HEK293T (cell line): ENCODE measurements at regions not wholly inside any gene's neighbourhood (a gene's known extent, or its start where the extent isn't known, plus 50 kb on each side); places are given as distances from the start of the nearest gene placed in this dataset.
"Not testable (repeated sequence)": the region's sequence is repeated elsewhere in the genome, so short reads cannot be mapped to it uniquely, and the experiment has no call there.

Experiments
- CTCF ChIA-PET: fragments of 350-600 bp; formaldehyde crosslinking; extraction: SDS; loops from one replicate; lab custom pipeline; 2021; ENCODE audit warnings: antibody characterized with exemption, inconsistent platforms; lab: Yijun Ruan, JAX
- POLR2A ChIA-PET: fragments of 350-600 bp; formaldehyde crosslinking; extraction: SDS; loops from one replicate; lab custom pipeline; 2020; ENCODE audit warnings: antibody characterized with exemption, inconsistent platforms; lab: Yijun Ruan, JAX
- DNase-seq: peaks from one replicate; pipeline ENCODE4 v3.0.0; 2012; ENCODE audit warnings: mixed read lengths; ENCODE audit errors: extremely low spot score
- ARNT ChIP-seq: fragments of 450-650 bp; IDR thresholded peaks from 2 replicates; pipeline ENCODE4 v1.6.1; 2017; ENCODE audit warnings: mild to moderate bottlenecking
- BHLHE40 ChIP-seq: fragments of 450-650 bp; IDR thresholded peaks from 2 replicates; pipeline ENCODE4 v1.6.1; 2016; ENCODE audit warnings: mild to moderate bottlenecking, moderate library complexity, borderline replicate concordance
- CTBP1 ChIP-seq: fragments of 450-650 bp; IDR thresholded peaks from 2 replicates; pipeline ENCODE4 v1.6.1; 2016; ENCODE audit warnings: borderline replicate concordance
- ELF4 ChIP-seq: fragments of 450-650 bp; IDR thresholded peaks from 2 replicates; pipeline ENCODE4 v1.6.1; 2017; ENCODE audit warnings: antibody characterized with exemption
- FOXA1 ChIP-seq: fragments of 450-650 bp; IDR thresholded peaks from 2 replicates; pipeline ENCODE4 v1.6.1; 2016; ENCODE audit warnings: mild to moderate bottlenecking
- FOXK2 ChIP-seq: fragments of 450-650 bp; IDR thresholded peaks from 2 replicates; pipeline ENCODE4 v1.6.1; 2016; ENCODE audit warnings: mild to moderate bottlenecking
- FOXM1 ChIP-seq: fragments of 450-650 bp; IDR thresholded peaks from 2 replicates; pipeline ENCODE4 v1.6.1; 2017; ENCODE audit warnings: mild to moderate bottlenecking, borderline replicate concordance
- HDGF ChIP-seq: fragments of 450-650 bp; IDR thresholded peaks from 2 replicates; pipeline ENCODE4 v1.6.1; 2017; ENCODE audit warnings: antibody characterized with exemption, borderline replicate concordance
- L3MBTL2 ChIP-seq: fragments of 450-650 bp; conservative IDR thresholded peaks from 2 replicates; pipeline ENCODE4 v1.6.1; 2016; ENCODE audit warnings: mild to moderate bottlenecking
- LEF1 ChIP-seq: fragments of 450-650 bp; IDR thresholded peaks from 2 replicates; pipeline ENCODE4 v1.6.1; 2017; ENCODE audit warnings: mild to moderate bottlenecking, borderline replicate concordance
- NFRKB ChIP-seq: fragments of 450-650 bp; IDR thresholded peaks from 2 replicates; pipeline ENCODE4 v1.6.1; 2016; ENCODE audit warnings: mild to moderate bottlenecking, moderate library complexity
- SP1 ChIP-seq: fragments of 450-650 bp; IDR thresholded peaks from 2 replicates; pipeline ENCODE4 v1.6.1; 2017
- SUZ12 ChIP-seq: fragments of 450-650 bp; IDR thresholded peaks from 2 replicates; pipeline ENCODE4 v1.6.1; 2016; ENCODE audit warnings: mild to moderate bottlenecking
- TARDBP ChIP-seq: fragments of 450-650 bp; IDR thresholded peaks from 2 replicates; pipeline ENCODE4 v1.6.1; 2016
- ZNF384 ChIP-seq: fragments of 450-650 bp; IDR thresholded peaks from 2 replicates; pipeline ENCODE4 v1.6.1; 2016
- TF ChIP-seq, protein P1 (sequence below): fragments of 450-650 bp; IDR thresholded peaks from 2 replicates; pipeline ENCODE4 v1.6.1; 2016

DNA sequence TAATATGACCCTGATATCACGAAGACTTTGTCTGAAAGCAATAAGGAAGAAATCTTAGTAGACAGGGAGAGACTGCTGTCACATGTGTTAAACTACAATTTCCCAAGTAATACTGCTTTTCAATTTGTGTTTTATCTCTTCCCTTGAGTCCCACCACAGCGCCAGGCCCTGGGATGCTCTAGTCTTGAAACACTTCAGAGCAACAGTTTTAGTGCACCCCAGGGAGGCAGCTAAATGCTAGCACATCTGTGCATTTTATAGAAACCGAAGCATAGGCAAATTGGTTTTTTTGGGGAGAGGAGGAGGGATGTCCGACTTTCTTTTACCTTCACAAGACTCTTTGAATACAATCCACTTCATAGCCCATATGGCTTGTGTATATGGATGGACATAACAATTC lies 550.0 kb upstream of the SYT4 start:
- no peak for DNase-seq
- POLR2A ChIA-PET: no interaction called here
- TF ChIP-seq ELF4 (no peak), FOXK2 (no peak), CTBP1 (no peak), SUZ12 (no peak), BHLHE40 (no peak), HDGF (no peak), ZNF384 (no peak), FOXA1 (no peak), TARDBP (no peak), ARNT (no peak), SP1 (no peak), L3MBTL2 (no peak), NFRKB (no peak), LEF1 (no peak), FOXM1 (no peak)
- TF ChIP-seq, protein P1, sequence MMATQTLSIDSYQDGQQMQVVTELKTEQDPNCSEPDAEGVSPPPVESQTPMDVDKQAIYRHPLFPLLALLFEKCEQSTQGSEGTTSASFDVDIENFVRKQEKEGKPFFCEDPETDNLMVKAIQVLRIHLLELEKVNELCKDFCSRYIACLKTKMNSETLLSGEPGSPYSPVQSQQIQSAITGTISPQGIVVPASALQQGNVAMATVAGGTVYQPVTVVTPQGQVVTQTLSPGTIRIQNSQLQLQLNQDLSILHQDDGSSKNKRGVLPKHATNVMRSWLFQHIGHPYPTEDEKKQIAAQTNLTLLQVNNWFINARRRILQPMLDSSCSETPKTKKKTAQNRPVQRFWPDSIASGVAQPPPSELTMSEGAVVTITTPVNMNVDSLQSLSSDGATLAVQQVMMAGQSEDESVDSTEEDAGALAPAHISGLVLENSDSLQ: no peak
- CTCF ChIA-PET: no interaction called here

DNA sequence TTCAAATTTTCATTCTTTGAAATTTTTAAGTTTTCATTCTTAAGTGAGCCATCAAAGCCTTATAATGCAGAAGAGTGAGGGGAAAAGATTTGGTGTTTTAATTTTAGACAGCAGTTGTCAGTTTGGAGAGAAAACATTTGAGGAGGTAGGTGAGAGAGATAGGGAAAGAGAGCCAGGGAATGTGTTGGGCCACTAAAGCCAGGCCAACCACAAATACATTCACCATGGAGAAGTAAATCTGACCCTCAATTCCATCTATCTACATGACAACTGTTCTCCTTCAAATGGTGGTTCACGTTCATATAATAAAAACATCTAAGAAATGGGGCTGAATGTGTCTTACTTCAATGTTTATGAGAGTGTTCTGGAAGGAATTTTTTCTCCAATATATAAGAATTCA lies 553.0 kb upstream of the SYT4 start:
- POLR2A ChIA-PET: no interaction called here
- no peak for DNase-seq
- CTCF ChIA-PET: no interaction called here
- TF ChIP-seq BHLHE40: no peak
- TF ChIP-seq FOXM1: no peak
- TF ChIP-seq SP1: no peak
- TF ChIP-seq HDGF: no peak
- TF ChIP-seq, protein P1: no peak
- TF ChIP-seq FOXA1: no peak
- no peak for TF ChIP-seq ELF4
- TF ChIP-seq FOXK2: no peak
- no peak for TF ChIP-seq ZNF384

DNA sequence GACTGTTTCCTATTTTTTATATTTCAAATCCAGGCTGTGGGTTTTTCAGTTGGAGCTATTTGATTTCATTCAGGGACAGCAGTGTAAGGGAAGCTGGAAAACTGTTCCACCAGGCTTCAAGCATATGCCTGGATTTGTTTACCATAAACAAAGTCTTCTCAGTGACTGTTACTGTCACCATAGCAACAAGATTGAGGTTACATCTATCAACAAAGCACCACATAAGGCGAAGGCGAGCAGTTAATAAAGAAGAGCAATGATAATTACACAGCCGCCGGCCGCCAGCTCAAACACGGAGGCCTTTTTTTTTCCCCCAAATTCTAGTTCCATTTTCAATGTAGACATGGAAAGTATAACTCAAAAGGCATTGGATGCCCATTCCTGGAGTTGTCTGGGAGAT lies 553.7 kb upstream of the SYT4 start:
- TF ChIP-seq CTBP1 (no peak), SP1 (no peak), NFRKB (no peak), ARNT (no peak), TARDBP (no peak)
- ChIA-PET POLR2A (no interaction called here), CTCF (no interaction called here)
- DNase-seq: no peak

DNA sequence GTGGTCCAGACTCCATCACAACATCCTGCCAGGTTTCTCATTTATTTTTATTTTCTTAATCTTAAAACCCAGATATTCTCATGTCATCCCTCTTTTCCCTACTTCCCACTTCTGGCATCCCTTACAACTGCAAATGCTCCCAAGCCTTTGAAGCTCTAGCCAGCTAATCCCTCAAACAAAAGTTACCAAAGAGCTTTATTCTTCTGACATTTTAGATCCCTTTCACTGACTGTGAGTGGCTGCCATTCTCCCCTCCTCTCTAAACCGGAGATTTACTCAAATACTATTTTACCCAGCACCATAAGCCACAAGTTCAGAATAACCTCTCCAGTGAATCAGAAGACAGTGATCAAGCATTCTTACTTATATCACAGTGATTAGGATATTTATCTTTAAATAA lies 569.0 kb upstream of the SYT4 start:
- ChIA-PET CTCF (no interaction called here), POLR2A (no interaction called here)
- TF ChIP-seq, protein P1: no peak
- TF ChIP-seq CTBP1: no peak
- no peak for TF ChIP-seq SUZ12
- TF ChIP-seq FOXM1: no peak
- no peak for TF ChIP-seq BHLHE40
- no peak for TF ChIP-seq L3MBTL2
- no peak for TF ChIP-seq ARNT
- no peak for TF ChIP-seq HDGF
- TF ChIP-seq SP1: no peak
- no peak for TF ChIP-seq LEF1
- TF ChIP-seq FOXK2: no peak
- no peak for TF ChIP-seq TARDBP
- TF ChIP-seq ZNF384: no peak
- TF ChIP-seq NFRKB: no peak
- no peak for TF ChIP-seq ELF4
- no peak for TF ChIP-seq FOXA1
- DNase-seq: no peak

DNA sequence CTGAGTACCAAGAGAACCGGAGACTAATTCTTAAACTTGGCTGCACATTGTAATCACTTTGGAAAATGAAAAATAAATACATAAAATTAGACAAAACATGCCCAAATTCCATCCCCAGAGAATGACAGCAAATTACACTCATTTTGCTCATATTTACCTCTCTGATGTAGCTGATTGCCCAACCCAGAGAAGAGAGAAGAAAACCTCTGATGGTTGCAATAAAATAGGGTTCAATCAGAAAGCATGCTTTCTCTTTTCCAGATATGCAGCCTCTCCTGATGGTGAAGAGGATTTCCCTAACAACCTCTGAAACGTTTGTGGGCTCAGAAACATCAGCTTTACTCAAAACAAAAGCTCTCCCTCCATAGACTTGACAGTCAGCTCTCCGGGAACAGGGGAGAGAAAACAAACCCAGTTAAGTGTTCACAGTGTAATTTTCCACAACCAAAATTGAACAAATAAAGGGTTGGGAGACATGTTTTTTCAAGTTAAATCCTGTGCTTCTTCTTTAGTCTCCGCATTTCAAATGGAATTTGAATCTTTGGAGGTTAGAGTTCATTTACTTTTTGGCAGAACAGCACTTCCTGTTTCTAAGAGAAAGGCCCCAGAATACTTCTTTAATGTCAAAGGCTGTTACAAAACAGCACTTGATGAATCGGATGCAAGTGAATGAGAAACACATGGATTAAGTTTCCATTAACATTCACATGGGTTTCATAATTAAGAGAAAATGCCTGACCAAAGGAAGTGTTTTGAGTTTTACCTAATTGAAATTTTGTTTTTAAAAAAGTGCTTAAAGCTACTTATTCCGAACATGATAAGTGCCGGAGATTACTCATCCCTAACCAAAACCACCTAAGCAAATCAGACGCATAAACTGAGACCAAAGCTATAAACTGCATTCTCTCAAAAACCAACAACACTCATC lies 570.1 kb upstream of the SYT4 start:
- DNase-seq: no peak
- CTCF ChIA-PET: no interaction called here
- POLR2A ChIA-PET: no interaction called here
- TF ChIP-seq ARNT (no peak), BHLHE40 (no peak), LEF1 (no peak), TARDBP (no peak), FOXM1 (no peak), NFRKB (no peak), ELF4 (no peak), HDGF (no peak), CTBP1 (no peak)

DNA sequence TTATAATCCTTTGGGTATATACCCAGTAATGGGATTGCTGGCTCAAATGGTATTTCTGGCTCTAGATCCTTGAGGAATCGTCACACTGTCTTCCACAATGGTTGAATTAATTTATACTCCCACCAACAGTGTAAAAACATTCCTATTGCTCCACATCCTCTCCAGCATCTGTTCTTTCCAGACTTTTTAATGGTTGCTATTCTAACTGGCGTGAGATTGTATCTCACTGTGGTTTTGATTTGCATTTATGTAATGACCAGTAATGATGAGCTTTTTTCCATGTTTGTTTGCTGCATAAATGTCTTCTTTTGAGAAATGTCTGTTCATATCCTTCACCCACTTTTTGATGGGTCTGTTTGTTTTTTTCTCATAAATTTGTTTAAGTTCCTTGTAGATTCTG lies 572.5 kb upstream of the SYT4 start:
- DNase-seq, POLR2A ChIA-PET, CTCF ChIA-PET: not testable (repeated sequence)
